ENCODE measurements at regions not wholly inside any gene's neighbourhood (a gene's known extent, or its start where the extent isn't known, plus 50 kb on each side); places are given as distances from the start of the nearest gene placed in this dataset.
"Not testable (repeated sequence)": the region's sequence is repeated elsewhere in the genome, so short reads cannot be mapped to it uniquely, and the experiment has no call there.

DNA sequence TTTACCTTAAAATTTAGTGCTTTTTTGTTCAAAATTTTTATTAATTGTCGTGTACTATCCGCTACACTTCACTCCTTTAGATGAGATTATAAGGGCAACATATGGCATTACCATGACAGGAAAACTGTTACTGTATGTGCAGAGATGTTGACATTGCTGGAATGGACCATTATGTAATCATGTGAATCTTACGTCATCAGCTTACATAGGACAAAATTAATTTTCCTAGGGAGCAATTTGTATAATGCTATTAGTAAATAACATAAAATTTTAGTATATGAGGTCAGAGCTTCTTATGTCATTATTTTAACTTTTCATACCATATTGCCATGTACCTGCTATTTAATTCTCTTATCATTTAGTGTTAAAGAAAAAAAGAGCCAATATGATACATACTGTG lies 110.4 kb upstream of the KLHL1 start:
- no peak for DNase-seq

DNA sequence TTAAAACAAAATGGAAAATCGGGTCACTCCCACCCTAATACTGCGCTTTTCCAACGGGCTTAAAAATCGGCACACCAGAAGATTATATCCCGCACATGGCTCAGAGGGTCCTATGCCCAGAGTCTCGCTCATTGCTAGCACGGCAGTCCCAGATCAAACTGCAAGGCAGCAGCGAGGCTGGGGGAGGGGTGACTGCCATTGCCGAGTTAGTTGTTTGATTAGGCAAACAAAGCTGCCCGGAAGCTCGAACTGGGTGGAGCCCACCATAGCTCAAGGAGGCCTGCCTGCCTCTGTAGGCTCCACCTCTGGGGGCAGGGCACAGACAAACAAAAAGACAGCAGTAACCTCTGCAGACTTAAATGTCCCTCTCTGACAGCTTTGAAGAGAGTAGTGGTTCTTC lies 100.7 kb upstream of the KLHL1 start:
- not testable (repeated sequence) for DNase-seq

DNA sequence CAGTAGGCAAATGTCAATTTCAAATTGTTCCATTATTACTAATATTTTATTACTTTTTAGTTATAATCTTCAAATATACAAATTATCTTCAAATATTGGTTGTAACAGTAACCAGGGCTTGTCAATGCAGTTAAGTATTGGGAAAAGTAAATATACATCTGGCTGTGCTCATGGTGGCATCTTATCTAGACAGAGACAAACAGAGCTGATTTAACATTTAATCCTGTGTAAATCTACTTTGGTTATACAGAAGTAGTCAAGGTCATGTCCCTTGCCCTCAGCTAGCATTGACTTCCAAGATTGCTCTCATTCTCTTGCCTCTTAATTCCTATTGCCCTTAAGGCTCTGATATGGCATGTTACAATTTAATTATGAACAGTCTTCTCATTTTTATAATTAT lies 98.4 kb upstream of the KLHL1 start:
- no peak for DNase-seq

DNA sequence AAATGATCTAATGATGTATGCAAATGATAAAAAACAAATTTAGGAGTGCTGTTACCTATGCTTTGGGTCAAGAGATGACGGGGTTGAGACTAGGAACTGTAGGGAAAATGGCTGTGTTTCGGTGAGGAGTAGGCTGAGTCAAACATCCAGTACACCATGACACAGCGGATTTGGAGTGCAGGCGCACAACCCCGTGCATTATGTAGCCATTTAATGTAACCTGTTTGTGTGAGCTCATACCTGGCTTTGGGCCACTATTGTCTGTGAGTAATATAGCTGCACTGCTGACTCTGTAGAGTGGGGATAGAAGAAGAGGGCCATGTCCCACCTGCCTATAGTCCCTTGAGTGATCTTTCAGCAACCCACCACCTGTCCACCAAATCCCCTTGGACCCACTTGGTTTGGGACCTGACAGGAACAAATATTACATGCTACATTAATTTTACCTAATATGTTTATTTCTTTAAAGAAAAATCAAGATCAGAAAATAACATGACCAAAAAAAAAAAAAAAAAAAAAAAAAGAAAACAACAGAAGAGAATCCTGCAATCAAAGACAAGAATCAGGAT lies 95.5 kb upstream of the KLHL1 start:
- no peak for DNase-seq

DNA sequence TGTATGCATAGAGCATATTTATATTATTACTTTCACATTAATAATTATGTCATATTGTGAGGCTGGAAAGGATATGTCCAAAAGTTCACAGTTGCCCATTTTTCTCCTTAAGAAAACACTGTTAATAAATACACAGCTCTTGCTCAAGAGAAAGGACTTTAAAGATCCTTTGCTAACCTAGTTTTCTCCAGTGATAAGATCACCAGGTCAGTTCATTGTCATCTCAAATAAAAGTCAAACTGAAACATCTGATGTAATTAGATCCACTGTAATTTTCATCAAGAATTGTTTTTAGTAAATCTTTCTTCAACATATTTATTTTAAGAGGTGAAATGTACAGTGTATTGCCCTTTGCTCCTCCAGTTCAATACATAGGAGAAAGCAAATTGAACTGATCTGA lies 82.8 kb upstream of the KLHL1 start:
- no peak for DNase-seq

DNA sequence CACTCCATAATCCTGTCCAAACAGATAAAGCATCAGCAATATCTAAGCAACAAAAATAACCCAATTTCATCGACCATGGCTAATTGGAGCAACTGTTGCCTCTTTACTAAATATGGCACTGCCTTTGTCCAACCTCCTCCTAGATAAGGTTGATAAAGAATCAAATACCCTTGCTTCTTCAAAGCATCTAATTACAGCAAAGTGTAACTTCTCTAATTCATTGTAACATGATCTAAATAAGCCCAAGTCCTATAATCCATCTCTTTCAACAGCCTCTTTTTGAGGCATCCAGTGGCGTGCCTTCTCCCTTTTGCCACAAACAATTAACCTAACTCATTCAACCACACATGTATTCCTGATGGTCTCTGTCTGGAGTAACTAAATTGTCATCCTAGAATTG lies 81.7 kb upstream of the KLHL1 start:
- DNase-seq: no peak

DNA sequence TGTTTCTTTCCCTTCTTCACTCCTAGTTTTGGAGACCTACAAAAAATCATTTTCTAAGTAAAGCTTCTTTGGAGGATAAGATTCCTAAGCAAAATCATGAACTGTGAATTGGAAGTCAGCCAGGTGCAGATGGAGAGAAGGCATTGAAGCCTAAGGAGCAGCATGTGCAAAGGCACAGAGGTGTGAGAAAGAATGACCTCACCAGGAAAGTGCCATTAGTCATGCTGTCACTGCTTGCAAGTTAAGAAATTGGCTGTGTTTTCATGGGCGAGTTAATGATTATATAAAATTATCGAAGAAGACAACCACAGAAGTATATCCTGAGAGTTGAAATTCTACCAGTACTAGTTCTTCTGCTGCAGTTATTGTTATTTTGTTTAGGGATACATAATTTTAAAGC lies 80.3 kb upstream of the KLHL1 start:
- DNase-seq: no peak

DNA sequence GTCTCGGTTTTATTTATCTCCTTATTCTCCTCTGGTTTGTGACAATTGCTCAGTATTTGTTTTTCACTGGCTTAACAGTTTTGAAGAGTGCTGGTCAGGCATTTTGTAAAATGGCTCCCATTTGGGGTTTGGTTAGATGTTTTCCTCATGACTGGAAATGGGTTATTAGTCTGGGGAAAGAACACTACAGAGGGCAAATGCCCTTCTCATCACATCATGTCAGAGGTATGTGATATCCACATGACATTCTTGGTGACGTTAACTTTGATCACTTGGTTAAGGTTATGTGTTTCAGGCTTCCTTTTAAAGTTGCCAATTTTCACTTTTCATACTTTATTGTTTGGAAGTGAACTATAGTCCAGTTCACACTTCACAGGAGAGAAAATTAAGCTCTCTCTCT lies 74.8 kb upstream of the KLHL1 start:
- no peak for DNase-seq
